ENCODE measurements at regions not wholly inside any gene's neighbourhood (a gene's known extent, or its start where the extent isn't known, plus 50 kb on each side); places are given as distances from the start of the nearest gene placed in this dataset.

- TF ChIP-seq, protein P1, sequence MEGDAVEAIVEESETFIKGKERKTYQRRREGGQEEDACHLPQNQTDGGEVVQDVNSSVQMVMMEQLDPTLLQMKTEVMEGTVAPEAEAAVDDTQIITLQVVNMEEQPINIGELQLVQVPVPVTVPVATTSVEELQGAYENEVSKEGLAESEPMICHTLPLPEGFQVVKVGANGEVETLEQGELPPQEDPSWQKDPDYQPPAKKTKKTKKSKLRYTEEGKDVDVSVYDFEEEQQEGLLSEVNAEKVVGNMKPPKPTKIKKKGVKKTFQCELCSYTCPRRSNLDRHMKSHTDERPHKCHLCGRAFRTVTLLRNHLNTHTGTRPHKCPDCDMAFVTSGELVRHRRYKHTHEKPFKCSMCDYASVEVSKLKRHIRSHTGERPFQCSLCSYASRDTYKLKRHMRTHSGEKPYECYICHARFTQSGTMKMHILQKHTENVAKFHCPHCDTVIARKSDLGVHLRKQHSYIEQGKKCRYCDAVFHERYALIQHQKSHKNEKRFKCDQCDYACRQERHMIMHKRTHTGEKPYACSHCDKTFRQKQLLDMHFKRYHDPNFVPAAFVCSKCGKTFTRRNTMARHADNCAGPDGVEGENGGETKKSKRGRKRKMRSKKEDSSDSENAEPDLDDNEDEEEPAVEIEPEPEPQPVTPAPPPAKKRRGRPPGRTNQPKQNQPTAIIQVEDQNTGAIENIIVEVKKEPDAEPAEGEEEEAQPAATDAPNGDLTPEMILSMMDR (IDR thresholded peaks at IDR 0.05): no peak
- no peak for TF ChIP-seq EZH2 (IDR thresholded peaks at IDR 0.05)
These were observed 127.6 kb upstream of the HCCS start for GRCh38 chrX:10983526-10983925.

Measured in neural progenitor cell (in vitro differentiated cells).